ENCODE measurements at regions not wholly inside any gene's neighbourhood (a gene's known extent, or its start where the extent isn't known, plus 50 kb on each side); places are given as distances from the start of the nearest gene placed in this dataset.

- no peaks in the 10 kb centered on the region for H3F3A ChIP-seq (ENCODE audit: insufficient read depth, low read length, poor library complexity, severe bottlenecking)
- no peak overlapping the region for H2AFZ ChIP-seq (ENCODE audit: low read depth, low read length)
- no peaks in the 10 kb centered on the region for H3K9me3 ChIP-seq (ENCODE audit: low read length)
- no peaks in the 10 kb centered on the region for H3K27me3 ChIP-seq (ENCODE audit: insufficient read depth, low read depth, low read length)
- no peak overlapping the region for H3K9ac ChIP-seq (ENCODE audit: low read length)
- H3K79me2 ChIP-seq (replicated peaks; ENCODE audit: insufficient read depth, low read length), result no peaks in the 10 kb centered on the region
- H3K27ac ChIP-seq (ENCODE audit: low read length), result no peak overlapping the region
- TF ChIP-seq RAD21 (conservative IDR thresholded peaks at IDR 0.05), result no peak
- TF ChIP-seq EZH2 (IDR thresholded peaks at IDR 0.05; ENCODE audit: borderline replicate concordance, insufficient read depth, low read length, poor library complexity, severe bottlenecking), result no peak
- TF ChIP-seq TAF1 (IDR thresholded peaks at IDR 0.05; ENCODE audit: low read depth), result no peak
- TF ChIP-seq EP300 (conservative IDR thresholded peaks at IDR 0.05; ENCODE audit: poor library complexity, severe bottlenecking), result no peak
- no peak for TF ChIP-seq POLR2AphosphoS5 (IDR thresholded peaks at IDR 0.05)
- TF ChIP-seq SMC3 (conservative IDR thresholded peaks at IDR 0.05; ENCODE audit: poor library complexity), result no peak
- TF ChIP-seq REST (IDR thresholded peaks at IDR 0.05; ENCODE audit: borderline replicate concordance), result no peak
- no peak for TF ChIP-seq CTCF (IDR thresholded peaks at IDR 0.05; ENCODE audit: poor library complexity, severe bottlenecking)
- TF ChIP-seq MXI1 (conservative IDR thresholded peaks at IDR 0.05; ENCODE audit: poor library complexity, severe bottlenecking), result no peak
- no peaks in the 10 kb centered on the region for H3K36me3 ChIP-seq (ENCODE audit: insufficient read depth, low read length)
- no peaks in the 10 kb centered on the region for H3K9me2 ChIP-seq (ENCODE audit: insufficient read depth, low read length)
- no peaks in the 10 kb centered on the region for H4K20me1 ChIP-seq (ENCODE audit: insufficient read depth)
- no peak overlapping the region for H3K4me3 ChIP-seq (ENCODE audit: low read length)
- H3K4me2 ChIP-seq (ENCODE audit: low read length), result no peak overlapping the region
Observed at GRCh38 chr6:79782792-79783580, 151.9 kb downstream of the SH3BGRL2 start.

- H3F3A ChIP-seq (ENCODE audit: insufficient read depth, low read length, poor library complexity, severe bottlenecking), result no peaks in the 10 kb centered on the region
- no peaks in the 10 kb centered on the region for H3K9me2 ChIP-seq (ENCODE audit: insufficient read depth, low read length)
- H2AFZ ChIP-seq (ENCODE audit: low read depth, low read length), result no peak overlapping the region
- no peaks in the 10 kb centered on the region for H3K27me3 ChIP-seq (ENCODE audit: insufficient read depth, low read depth, low read length)
- H3K9ac ChIP-seq (ENCODE audit: low read length), result no peak overlapping the region
- H3K79me2 ChIP-seq (replicated peaks; ENCODE audit: insufficient read depth, low read length), result no peaks in the 10 kb centered on the region
- H3K4me2 ChIP-seq (ENCODE audit: low read length), result no peak overlapping the region
- TF ChIP-seq POLR2AphosphoS5 (IDR thresholded peaks at IDR 0.05) (no peak), RAD21 (conservative IDR thresholded peaks at IDR 0.05) (no peak), EP300 (conservative IDR thresholded peaks at IDR 0.05; ENCODE audit: poor library complexity, severe bottlenecking) (no peak), REST (IDR thresholded peaks at IDR 0.05; ENCODE audit: borderline replicate concordance) (no peak), TAF1 (IDR thresholded peaks at IDR 0.05; ENCODE audit: low read depth) (no peak), SMC3 (conservative IDR thresholded peaks at IDR 0.05; ENCODE audit: poor library complexity) (no peak), CTCF (IDR thresholded peaks at IDR 0.05; ENCODE audit: poor library complexity, severe bottlenecking) (no peak), EZH2 (IDR thresholded peaks at IDR 0.05; ENCODE audit: borderline replicate concordance, insufficient read depth, low read length, poor library complexity, severe bottlenecking) (no peak), MXI1 (conservative IDR thresholded peaks at IDR 0.05; ENCODE audit: poor library complexity, severe bottlenecking) (no peak)
- H3K4me3 ChIP-seq (ENCODE audit: low read length), result no peak overlapping the region
- H4K20me1 ChIP-seq (ENCODE audit: insufficient read depth), result no peaks in the 10 kb centered on the region
- H3K36me3 ChIP-seq (ENCODE audit: insufficient read depth, low read length), result no peaks in the 10 kb centered on the region
- no peaks in the 10 kb centered on the region for H3K9me3 ChIP-seq (ENCODE audit: low read length)
- H3K27ac ChIP-seq (ENCODE audit: low read length), result no peak overlapping the region
Observed at GRCh38 chr6:79781916-79782315, 150.8 kb downstream of the SH3BGRL2 start.

All from neural cell (in vitro differentiated cells).